Adrenal gland (tissue), 5 donors: ENCODE measurements at regions not wholly inside any gene's neighbourhood (a gene's known extent, or its start where the extent isn't known, plus 50 kb on each side); places are given as distances from the start of the nearest gene placed in this dataset.

Experiments
- POLR2A ChIP-seq, 2 donors: fragments of 450-650 bp; IDR thresholded peaks; one replicate each; pipeline ENCODE4 v1.6.1; 2017; ENCODE audit warnings: antibody characterized with exemption in 2 of 2, mild to moderate bottlenecking in 2 of 2, moderate library complexity in 1 of 2
- TF ChIP-seq, protein P1 (sequence below), 6 experiments: fragments of 450-650 bp in 4 of 6; fragments of 200-600 bp in 2 of 6; sonication (generic) in 1 of 6; IDR thresholded peaks; 1 replicate in 5 of 6; 2 replicates in 1 of 6; pipeline versions ENCODE4 v1.5.1 to v1.8.0; 2016 to 2021; ENCODE audit warnings: antibody characterized with exemption in 6 of 6, mild to moderate bottlenecking in 2 of 6, moderate library complexity in 1 of 6
- donor health status: DM: no; HTN: no; CAD: no.

DNA sequence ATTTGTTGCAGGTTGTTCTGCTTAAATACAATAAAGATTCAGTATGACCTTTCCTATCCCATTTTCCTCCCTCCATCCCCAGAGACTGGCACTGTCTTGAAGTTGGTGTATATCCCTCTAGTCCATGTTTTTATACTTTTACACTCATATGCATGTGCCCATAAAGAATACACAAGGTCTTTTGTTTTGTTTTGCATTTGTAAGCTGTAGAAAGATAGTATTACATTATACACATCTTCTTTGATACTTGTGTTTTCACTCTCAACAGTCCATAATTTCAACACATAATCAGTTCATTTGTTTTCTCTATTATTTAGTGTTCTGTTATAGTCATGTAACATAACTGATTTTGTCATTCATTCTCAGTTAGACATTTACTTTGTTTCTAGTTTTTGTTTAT is 88.7 kb upstream of the AADACL2 start:
- TF ChIP-seq, protein P1, sequence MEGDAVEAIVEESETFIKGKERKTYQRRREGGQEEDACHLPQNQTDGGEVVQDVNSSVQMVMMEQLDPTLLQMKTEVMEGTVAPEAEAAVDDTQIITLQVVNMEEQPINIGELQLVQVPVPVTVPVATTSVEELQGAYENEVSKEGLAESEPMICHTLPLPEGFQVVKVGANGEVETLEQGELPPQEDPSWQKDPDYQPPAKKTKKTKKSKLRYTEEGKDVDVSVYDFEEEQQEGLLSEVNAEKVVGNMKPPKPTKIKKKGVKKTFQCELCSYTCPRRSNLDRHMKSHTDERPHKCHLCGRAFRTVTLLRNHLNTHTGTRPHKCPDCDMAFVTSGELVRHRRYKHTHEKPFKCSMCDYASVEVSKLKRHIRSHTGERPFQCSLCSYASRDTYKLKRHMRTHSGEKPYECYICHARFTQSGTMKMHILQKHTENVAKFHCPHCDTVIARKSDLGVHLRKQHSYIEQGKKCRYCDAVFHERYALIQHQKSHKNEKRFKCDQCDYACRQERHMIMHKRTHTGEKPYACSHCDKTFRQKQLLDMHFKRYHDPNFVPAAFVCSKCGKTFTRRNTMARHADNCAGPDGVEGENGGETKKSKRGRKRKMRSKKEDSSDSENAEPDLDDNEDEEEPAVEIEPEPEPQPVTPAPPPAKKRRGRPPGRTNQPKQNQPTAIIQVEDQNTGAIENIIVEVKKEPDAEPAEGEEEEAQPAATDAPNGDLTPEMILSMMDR (IDR thresholded peaks at IDR 0.05), result no peak
- no peak for TF ChIP-seq POLR2A (IDR thresholded peaks at IDR 0.05)
